ENCODE measurements at regions not wholly inside any gene's neighbourhood (a gene's known extent, or its start where the extent isn't known, plus 50 kb on each side); places are given as distances from the start of the nearest gene placed in this dataset.
"Not testable (repeated sequence)": the region's sequence is repeated elsewhere in the genome, so short reads cannot be mapped to it uniquely, and the experiment has no call there.

DNA sequence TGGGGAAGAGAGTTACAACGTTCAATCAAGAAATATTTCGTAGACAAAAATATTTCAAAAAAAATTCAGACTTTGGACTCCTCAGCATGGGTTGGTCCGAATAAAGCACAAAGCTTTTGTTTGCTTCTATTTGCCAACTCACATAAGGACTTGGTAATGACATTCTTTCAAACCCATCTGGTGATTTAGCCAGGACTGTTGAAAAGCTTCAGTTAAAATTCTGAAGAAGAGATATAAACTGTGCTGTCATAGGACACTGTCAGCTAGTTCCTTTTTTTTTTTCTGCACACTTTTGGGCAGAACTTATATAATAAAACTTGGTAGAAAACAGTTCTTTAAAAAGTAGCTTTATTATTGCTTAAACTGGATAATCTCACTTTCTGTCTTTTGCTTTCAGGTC lies 660.8 kb upstream of the SGO1 start:
- no peaks in the 10 kb centered on the region for H3K36me3 ChIP-seq
- no peaks in the 10 kb centered on the region for H3K9me3 ChIP-seq (replicated peaks in 1 of 11)
- H3K4me2 ChIP-seq = no peak overlapping the region

DNA sequence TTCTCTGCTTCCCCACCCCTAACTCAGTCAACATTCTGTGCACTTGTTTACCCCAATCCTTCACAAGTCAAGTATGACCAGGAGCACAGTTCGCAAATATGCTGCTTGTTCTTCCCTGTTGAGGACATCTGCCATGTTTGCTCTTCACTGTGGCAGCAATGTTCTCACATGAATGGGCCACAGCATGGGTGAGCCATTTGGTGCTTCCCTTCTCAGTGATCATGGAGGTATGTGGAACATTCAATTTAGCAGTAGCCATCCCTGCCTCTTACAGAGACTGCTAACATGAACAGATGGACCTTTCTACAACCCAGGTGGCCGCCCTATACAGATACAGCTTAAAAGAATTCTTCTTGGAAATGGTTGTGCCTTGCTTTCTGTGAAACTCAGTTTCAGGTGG lies 660.1 kb upstream of the SGO1 start:
- H3K9ac ChIP-seq = no peak overlapping the region

More for the DNA sequence above, 660.8 kb upstream of the SGO1 start:
- TF ChIP-seq Cebpa-rat (IDR thresholded peaks at IDR 0.05) = no peak
- H3K4me3 ChIP-seq = no peak overlapping the region
- no peak overlapping the region for H3K27ac ChIP-seq
- H3K4me1 ChIP-seq = no peaks in the 10 kb centered on the region
- H3K9ac ChIP-seq = no peak overlapping the region
- no peaks in the 10 kb centered on the region for H4K20me1 ChIP-seq
- no peaks in the 10 kb centered on the region for H3K27me3 ChIP-seq

GRCh38 chr3:20844851-20845250 lies 658.8 kb upstream of the SGO1 start:
- Histone ChIP-seq H3K4me2 (no peak overlapping the region), H3K36me3 (no peaks in the 10 kb centered on the region), H4K20me1 (no peaks in the 10 kb centered on the region), H3K27me3 (no peaks in the 10 kb centered on the region), H3K9ac (no peak overlapping the region), H3K9me3 (replicated peaks in 1 of 11) (no peaks in the 10 kb centered on the region), H3K4me3 (no peak overlapping the region), H3K4me1 (no peaks in the 10 kb centered on the region), H3K27ac (no peak overlapping the region)
- no peak for TF ChIP-seq Cebpa-rat (IDR thresholded peaks at IDR 0.05)

More for the DNA sequence above, 660.1 kb upstream of the SGO1 start:
- no peak overlapping the region for H3K27ac ChIP-seq
- no peaks in the 10 kb centered on the region for H3K4me1 ChIP-seq
- no peaks in the 10 kb centered on the region for H4K20me1 ChIP-seq
- H3K36me3 ChIP-seq = no peaks in the 10 kb centered on the region
- H3K9me3 ChIP-seq (replicated peaks in 1 of 11) = no peaks in the 10 kb centered on the region
- no peak overlapping the region for H3K4me3 ChIP-seq
- H3K27me3 ChIP-seq = no peaks in the 10 kb centered on the region
- TF ChIP-seq Cebpa-rat (IDR thresholded peaks at IDR 0.05) = no peak
- H3K4me2 ChIP-seq = no peak overlapping the region

DNA sequence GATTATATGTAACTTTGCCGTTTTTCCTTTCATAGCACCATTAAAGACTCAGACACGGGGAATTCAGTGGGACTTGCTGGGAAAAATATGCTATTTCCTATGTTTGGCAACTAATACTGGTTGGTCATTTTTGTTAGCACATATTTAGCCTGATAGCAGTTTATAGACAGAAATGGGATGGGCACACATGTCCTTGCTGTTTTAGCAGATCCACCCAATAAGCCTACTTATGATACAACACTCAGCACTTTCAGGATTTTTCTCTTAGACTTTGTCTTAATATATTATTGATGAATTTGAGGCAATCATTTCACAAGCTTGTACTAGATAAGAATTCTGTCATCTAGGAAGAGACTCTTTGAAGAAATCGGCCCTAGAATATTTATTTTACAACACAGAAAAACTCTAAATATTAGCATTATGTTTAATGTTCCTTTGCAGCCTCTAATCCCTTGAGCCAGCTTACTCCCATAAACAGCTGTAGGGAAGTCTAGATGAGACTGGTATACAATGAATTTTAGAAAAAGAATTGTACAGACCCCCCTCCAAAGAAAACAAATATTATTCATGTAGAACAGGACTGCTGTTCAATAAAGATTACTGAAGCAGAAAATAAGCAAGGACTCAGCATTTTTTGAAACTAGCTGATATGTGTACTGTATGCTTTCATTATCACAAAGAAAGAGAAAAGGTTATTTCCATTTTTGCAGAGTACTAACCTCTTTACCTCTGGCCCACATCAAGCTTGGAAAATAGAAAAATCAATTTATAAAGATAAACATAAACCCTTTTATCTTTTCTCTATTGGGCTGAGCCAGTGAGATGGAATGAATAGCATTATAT lies 656.8 kb upstream of the SGO1 start:
- Histone ChIP-seq H3K4me1 (no peaks in the 10 kb centered on the region), H3K27ac (no peak overlapping the region), H3K27me3 (no peaks in the 10 kb centered on the region), H4K20me1 (no peaks in the 10 kb centered on the region), H3K4me3 (no peak overlapping the region), H3K9me3 (replicated peaks in 1 of 11) (no peaks in the 10 kb centered on the region), H3K9ac (no peak overlapping the region), H3K36me3 (no peaks in the 10 kb centered on the region), H3K4me2 (no peak overlapping the region)
- no peak for TF ChIP-seq Cebpa-rat (IDR thresholded peaks at IDR 0.05)

DNA sequence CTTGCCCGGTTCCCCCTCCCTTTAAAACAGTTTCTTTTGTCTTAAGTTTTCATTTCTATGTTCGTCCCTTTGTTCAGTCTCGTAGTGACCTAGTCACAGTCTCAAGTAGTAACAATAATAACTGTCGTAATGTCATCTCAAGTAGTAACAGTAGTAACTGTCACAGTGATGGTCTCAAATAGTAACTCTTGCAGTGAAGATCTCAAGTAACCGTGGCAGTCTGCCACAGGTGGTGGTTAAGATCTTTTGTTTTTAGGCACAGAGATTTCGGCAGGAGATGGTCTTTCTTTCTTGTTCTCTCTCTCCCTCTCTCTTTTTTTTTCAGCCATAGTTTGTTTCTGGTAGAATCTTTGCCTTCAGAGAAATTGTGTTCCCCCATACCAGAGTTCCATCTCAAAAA lies 656.0 kb upstream of the SGO1 start:
- H3K9ac ChIP-seq = no peak overlapping the region
- H3K27ac ChIP-seq = no peak overlapping the region
- H4K20me1 ChIP-seq = no peaks in the 10 kb centered on the region
- TF ChIP-seq Cebpa-rat (IDR thresholded peaks at IDR 0.05) = no peak
- H3K4me3 ChIP-seq = no peak overlapping the region
- H3K9me3 ChIP-seq (replicated peaks in 1 of 11) = no peaks in the 10 kb centered on the region
- H3K4me2 ChIP-seq = no peak overlapping the region
- H3K27me3 ChIP-seq = no peaks in the 10 kb centered on the region
- no peaks in the 10 kb centered on the region for H3K4me1 ChIP-seq
- H3K36me3 ChIP-seq = no peaks in the 10 kb centered on the region

- 0 out of 22 replicates have a peak, but pooled peaks cover 0 to 4% (median 0%) of the 10 kb centered on the region in 11 experiments for H3K9me3 ChIP-seq (replicated peaks in 1 of 11)
- H3K27me3 ChIP-seq = no peaks in the 10 kb centered on the region
- H3K27ac ChIP-seq = no peak overlapping the region
- H3K9ac ChIP-seq = no peak overlapping the region
- H4K20me1 ChIP-seq = no peaks in the 10 kb centered on the region
- no peak overlapping the region for H3K4me2 ChIP-seq
- H3K4me3 ChIP-seq = no peak overlapping the region
- TF ChIP-seq Cebpa-rat (IDR thresholded peaks at IDR 0.05) = no peak
- peaks cover 0 to 9% (median under 1%) of the 10 kb centered on the region in 10 experiments; a peak in 7 of 20 replicates for H3K4me1 ChIP-seq
- H3K36me3 ChIP-seq = no peaks in the 10 kb centered on the region
These were observed 651.8 kb upstream of the SGO1 start for GRCh38 chr3:20837676-20838302.

GRCh38 chr3:20836801-20837200 lies 650.8 kb upstream of the SGO1 start:
- H3K9me3 ChIP-seq (replicated peaks in 1 of 11) = 0 out of 22 replicates have a peak, but pooled peaks cover 0 to 4% (median 0%) of the 10 kb centered on the region in 11 experiments
- no peak overlapping the region for H3K4me3 ChIP-seq
- H3K27me3 ChIP-seq = no peaks in the 10 kb centered on the region
- H3K4me1 ChIP-seq = peaks cover 0 to 12% (median 2%) of the 10 kb centered on the region in 10 experiments; a peak in 7 of 20 replicates
- no peak overlapping the region for H3K9ac ChIP-seq
- no peak for TF ChIP-seq Cebpa-rat (IDR thresholded peaks at IDR 0.05)
- no peak overlapping the region for H3K27ac ChIP-seq
- no peak overlapping the region for H3K4me2 ChIP-seq
- no peaks in the 10 kb centered on the region for H4K20me1 ChIP-seq
- no peaks in the 10 kb centered on the region for H3K36me3 ChIP-seq

DNA sequence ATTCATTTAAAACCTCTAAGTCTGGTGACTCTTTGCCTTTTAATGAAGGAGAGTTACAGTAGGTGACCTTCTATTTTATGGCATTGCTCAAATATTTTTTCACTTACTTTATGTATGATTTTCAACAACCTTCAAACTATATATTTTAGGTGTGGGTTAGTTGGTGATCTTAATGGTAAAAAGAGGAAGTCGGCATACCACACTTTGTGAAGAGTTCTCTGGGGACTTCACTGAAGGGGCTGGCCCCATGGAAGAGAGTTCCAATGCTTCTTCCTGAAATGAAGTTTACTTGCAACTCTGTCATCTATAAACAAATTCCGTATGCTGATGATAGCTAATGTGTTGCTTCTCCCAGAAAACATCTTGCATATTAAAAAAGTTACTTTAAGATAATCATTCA lies 647.0 kb upstream of the SGO1 start:
- no peak for TF ChIP-seq Cebpa-rat (IDR thresholded peaks at IDR 0.05)
- H3K4me3 ChIP-seq = no peak overlapping the region
- no peak overlapping the region for H3K27ac ChIP-seq
- H3K27me3 ChIP-seq = no peaks in the 10 kb centered on the region
- peaks cover 0 to 12% (median 2%) of the 10 kb centered on the region in 10 experiments; a peak in 7 of 20 replicates for H3K4me1 ChIP-seq
- H4K20me1 ChIP-seq = no peaks in the 10 kb centered on the region
- H3K9ac ChIP-seq = no peak overlapping the region
- no peaks in the 10 kb centered on the region for H3K36me3 ChIP-seq
- H3K9me3 ChIP-seq (replicated peaks in 1 of 11) = 0 out of 22 replicates have a peak, but pooled peaks cover 0 to 4% (median 0%) of the 10 kb centered on the region in 11 experiments
- H3K4me2 ChIP-seq = peak overlapping the region in 2 of 11 experiments; percentile 7 to 13; a peak in 2 of 22 replicates

DNA sequence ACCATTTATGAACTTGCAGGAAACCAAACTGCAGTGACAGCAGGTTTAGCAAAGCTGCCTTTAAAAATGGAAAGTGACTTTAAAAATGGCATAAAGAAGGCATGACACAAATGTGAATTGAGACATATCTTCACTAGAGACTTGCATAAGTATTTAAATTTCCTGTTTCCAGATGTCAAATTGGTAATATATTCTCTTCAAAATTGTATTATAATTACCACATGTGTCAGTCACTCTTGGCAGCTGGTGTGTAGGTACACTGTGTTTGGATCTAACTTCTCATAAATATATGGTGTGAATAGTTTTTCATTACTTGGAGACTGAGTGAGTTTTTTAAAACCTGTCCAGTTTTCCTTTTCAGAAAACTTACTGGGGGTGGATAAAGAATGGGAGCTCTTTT lies 636.2 kb upstream of the SGO1 start:
- peaks cover 0 to 10% (median 0%) of the 10 kb centered on the region in 11 experiments; a peak in 5 of 22 replicates for H3K9me3 ChIP-seq (replicated peaks in 1 of 11)
- H3K4me1 ChIP-seq = peaks cover 0 to 7% (median 0%) of the 10 kb centered on the region in 10 experiments; a peak in 1 of 20 replicates
- no peaks in the 10 kb centered on the region for H3K27me3 ChIP-seq
- H4K20me1 ChIP-seq = no peaks in the 10 kb centered on the region
- no peak for TF ChIP-seq Cebpa-rat (IDR thresholded peaks at IDR 0.05)
- no peak overlapping the region for H3K4me3 ChIP-seq
- H3K27ac ChIP-seq = no peak overlapping the region
- peak overlapping the region in 1 of 11 experiments; percentile 7; a peak in 1 of 22 replicates for H3K4me2 ChIP-seq
- H3K9ac ChIP-seq = no peak overlapping the region
- no peaks in the 10 kb centered on the region for H3K36me3 ChIP-seq

- H4K20me1 ChIP-seq; H3K4me1 ChIP-seq; H3K4me3 ChIP-seq; H3K9me3 ChIP-seq (replicated peaks in 1 of 11); H3K9ac ChIP-seq; H3K27ac ChIP-seq; H3K36me3 ChIP-seq; H3K4me2 ChIP-seq; H3K27me3 ChIP-seq: not testable (repeated sequence)
These were observed 634.9 kb upstream of the SGO1 start for GRCh38 chr3:20820872-20821271.

Measured in BLaER1 treated with 17β-estradiol and CSF1 and Interleukin-3, amounts not matched to agents 10 nM and 100 nM (cell line).